A673 (cell line): ENCODE measurements at regions not wholly inside any gene's neighbourhood (a gene's known extent, or its start where the extent isn't known, plus 50 kb on each side); places are given as distances from the start of the nearest gene placed in this dataset.

Source experiments
- BruUV-seq: library from RNA; stranded (reverse); fragments of 400-500 nt; replicated peaks from 2 replicates; lab custom pipeline; 2021; lab: Mats Ljungman, UMichigan
- CTCF ChIA-PET: fragments of 300-600 bp; sonication (Branson Sonifier 250); formaldehyde crosslinking; loops from one replicate; lab custom pipeline; 2022; ENCODE audit warnings: antibody characterized with exemption; lab: Charles Lee
- POLR2A ChIA-PET: fragments of 300-600 bp; sonication (Branson Sonifier 250); formaldehyde crosslinking; loops from one replicate; lab custom pipeline; 2022; ENCODE audit warnings: antibody characterized with exemption; ENCODE audit not compliant: low non-redundant PET; lab: Charles Lee
- DNase-seq: peaks from one replicate; pipeline ENCODE4 v3.0.0-alpha.2; 2015; ENCODE audit warnings: low spot score
- H3K27ac ChIP-seq: fragments of 200-600 bp; sonication (generic); 2 replicates; pipeline ENCODE4 v1.5.1; 2016; ENCODE audit warnings: mixed run types, low read depth, mild to moderate bottlenecking, mixed read lengths, antibody characterized with exemption, low read length; ENCODE audit not compliant: poor library complexity, severe bottlenecking
- H3K27me3 ChIP-seq: fragments of 200-600 bp; sonication (generic); replicated peaks from 2 replicates; pipeline ENCODE4 v1.6.1; 2017; ENCODE audit warnings: mixed run types, low read depth, mild to moderate bottlenecking, mixed read lengths, antibody characterized with exemption, low read length; ENCODE audit not compliant: insufficient read depth, poor library complexity
- H3K36me3 ChIP-seq: fragments of 200-600 bp; sonication (generic); 2 replicates; pipeline ENCODE4 v1.6.1; 2016; ENCODE audit warnings: mixed run types, mild to moderate bottlenecking, mixed read lengths, antibody characterized with exemption, low read length; ENCODE audit not compliant: insufficient read depth, poor library complexity, severe bottlenecking
- H3K4me1 ChIP-seq: fragments of 200-600 bp; sonication (generic); 2 replicates; pipeline ENCODE4 v1.6.1; 2017; ENCODE audit warnings: mixed run types, mild to moderate bottlenecking, mixed read lengths, antibody characterized with exemption, low read length; ENCODE audit not compliant: insufficient read depth, poor library complexity, severe bottlenecking
- H3K4me3 ChIP-seq: fragments of 200-600 bp; sonication (generic); 2 replicates; pipeline ENCODE4 v1.5.1; 2016; ENCODE audit warnings: low read depth, mixed run types, mild to moderate bottlenecking, mixed read lengths, low read length; ENCODE audit not compliant: poor library complexity, severe bottlenecking
- H3K9me3 ChIP-seq: fragments of 200-600 bp; sonication (generic); 2 replicates; pipeline ENCODE4 v1.6.1; 2016; ENCODE audit warnings: mixed run types, low read depth, mild to moderate bottlenecking, mixed read lengths, antibody characterized with exemption, low read length; ENCODE audit not compliant: poor library complexity, severe bottlenecking
- EZH2 ChIP-seq: fragments of 200-600 bp; sonication (generic); IDR thresholded peaks from 2 replicates; pipeline ENCODE4 v1.6.1; 2017; ENCODE audit warnings: borderline replicate concordance, low read depth, mild to moderate bottlenecking, mixed read lengths, antibody characterized with exemption, low read length; ENCODE audit not compliant: poor library complexity, severe bottlenecking
- intact Hi-C: fragments of 100-400 bp; cut with micrococcal nuclease; formaldehyde crosslinking; loops from one replicate; pipeline ENCODE4 v1.10.0; 2022; ENCODE audit not compliant: unreplicated experiment
- TF ChIP-seq, protein P1 (sequence below): fragments of 300-800, 200-600 bp; sonication (generic); conservative IDR thresholded peaks from 2 replicates; pipeline ENCODE4 v1.5.1; 2017; ENCODE audit warnings: low read depth, mild to moderate bottlenecking, antibody characterized with exemption, low read length, moderate library complexity, mixed read lengths

DNA sequence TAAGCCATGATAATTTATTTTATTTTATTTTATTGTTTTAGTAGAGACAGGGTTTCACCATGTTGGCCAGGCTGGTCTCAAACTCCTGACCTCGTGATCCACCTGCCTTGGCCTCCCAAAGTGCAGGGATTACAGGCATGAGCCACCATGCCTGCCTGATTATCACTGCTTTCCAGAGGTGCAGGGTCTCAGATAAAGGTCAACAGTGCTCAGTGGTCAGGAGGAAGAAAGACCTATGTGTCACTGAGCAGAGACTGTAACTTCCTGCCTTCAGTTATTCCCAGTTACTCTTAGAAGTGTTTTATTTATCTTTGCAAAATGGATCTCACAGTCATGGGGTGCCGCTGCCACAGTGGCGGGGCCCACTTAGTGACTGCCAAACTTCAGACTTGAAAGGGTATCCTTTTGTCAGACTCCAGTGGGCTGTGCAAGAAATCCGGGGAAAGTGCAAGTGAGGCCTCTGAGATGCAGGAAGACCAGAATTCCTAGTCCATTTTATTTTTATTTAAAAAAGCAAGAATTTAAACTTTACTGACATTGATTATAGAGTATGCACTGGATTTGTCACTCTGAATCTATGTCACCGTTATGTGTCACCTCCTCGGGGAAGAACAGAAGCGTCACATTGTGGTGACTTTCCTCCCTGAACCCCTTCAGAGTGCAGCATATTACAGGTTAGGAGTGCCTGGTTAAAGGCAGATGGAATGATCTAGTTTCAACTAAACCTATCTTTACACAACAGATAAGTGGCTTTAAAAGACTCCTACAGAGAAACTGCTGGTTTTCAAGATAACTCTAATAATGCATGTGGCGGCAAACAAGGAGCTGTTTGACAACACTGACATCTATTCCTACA lies 59.1 kb upstream of the BICD1 start:
- ChIA-PET CTCF (interaction anchor here (0.7 kb wide), 1 partner anchor 13 kb away, joined by 7 read pairs; no protein-coding TSS in a partner anchor), POLR2A (no interaction called here)
- TF ChIP-seq, protein P1, sequence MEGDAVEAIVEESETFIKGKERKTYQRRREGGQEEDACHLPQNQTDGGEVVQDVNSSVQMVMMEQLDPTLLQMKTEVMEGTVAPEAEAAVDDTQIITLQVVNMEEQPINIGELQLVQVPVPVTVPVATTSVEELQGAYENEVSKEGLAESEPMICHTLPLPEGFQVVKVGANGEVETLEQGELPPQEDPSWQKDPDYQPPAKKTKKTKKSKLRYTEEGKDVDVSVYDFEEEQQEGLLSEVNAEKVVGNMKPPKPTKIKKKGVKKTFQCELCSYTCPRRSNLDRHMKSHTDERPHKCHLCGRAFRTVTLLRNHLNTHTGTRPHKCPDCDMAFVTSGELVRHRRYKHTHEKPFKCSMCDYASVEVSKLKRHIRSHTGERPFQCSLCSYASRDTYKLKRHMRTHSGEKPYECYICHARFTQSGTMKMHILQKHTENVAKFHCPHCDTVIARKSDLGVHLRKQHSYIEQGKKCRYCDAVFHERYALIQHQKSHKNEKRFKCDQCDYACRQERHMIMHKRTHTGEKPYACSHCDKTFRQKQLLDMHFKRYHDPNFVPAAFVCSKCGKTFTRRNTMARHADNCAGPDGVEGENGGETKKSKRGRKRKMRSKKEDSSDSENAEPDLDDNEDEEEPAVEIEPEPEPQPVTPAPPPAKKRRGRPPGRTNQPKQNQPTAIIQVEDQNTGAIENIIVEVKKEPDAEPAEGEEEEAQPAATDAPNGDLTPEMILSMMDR: no peak
- no peak for TF ChIP-seq EZH2
- no peak for DNase-seq
- Histone ChIP-seq H3K4me1 (no peaks in the 10 kb centered on the region), H3K27me3 (no peaks in the 10 kb centered on the region), H3K27ac (no peak overlapping the region), H3K4me3 (no peak overlapping the region), H3K9me3 (peaks cover 16% of the 10 kb centered on the region), H3K36me3 (no peaks in the 10 kb centered on the region)
- intact Hi-C loops: no loop called here
- no TSS peak for BruUV-seq

- Histone ChIP-seq H3K27ac (no peak overlapping the region), H3K4me3 (no peak overlapping the region), H3K36me3 (no peaks in the 10 kb centered on the region), H3K27me3 (no peaks in the 10 kb centered on the region), H3K4me1 (no peaks in the 10 kb centered on the region), H3K9me3 (peaks cover 10% of the 10 kb centered on the region)
- TF ChIP-seq, protein P1: no peak
- no peak for TF ChIP-seq EZH2
- DNase-seq: no peak
- intact Hi-C loops: no loop called here
- CTCF ChIA-PET: no interaction called here
- POLR2A ChIA-PET: no interaction called here
- BruUV-seq: no TSS peak
Observed at GRCh38 chr12:32048791-32049190, 57.9 kb upstream of the BICD1 start.

- no peak overlapping the region for H3K27ac ChIP-seq
- ChIA-PET CTCF (interaction anchor here (0.6 kb wide), 1 partner anchor 47 kb away, joined by 3 read pairs; no protein-coding TSS in a partner anchor), POLR2A (no interaction called here)
- no peaks in the 10 kb centered on the region for H3K27me3 ChIP-seq
- BruUV-seq: no TSS peak
- no peak for DNase-seq
- H3K4me1 ChIP-seq: no peaks in the 10 kb centered on the region
- intact Hi-C loops: no loop called here
- H3K9me3 ChIP-seq: no peaks in the 10 kb centered on the region
- TF ChIP-seq EZH2: no peak
- TF ChIP-seq, protein P1: no peak
- H3K4me3 ChIP-seq: no peak overlapping the region
- no peaks in the 10 kb centered on the region for H3K36me3 ChIP-seq
Observed at GRCh38 chr12:32049956-32050355, 56.7 kb upstream of the BICD1 start.
